NB4 (cell line): ENCODE measurements at regions not wholly inside any gene's neighbourhood (a gene's known extent, or its start where the extent isn't known, plus 50 kb on each side); places are given as distances from the start of the nearest gene placed in this dataset.

Experiments
- DNase-seq: peaks from one replicate; pipeline ENCODE4 v3.0.0; 2010; ENCODE audit warnings: low read depth
- H3K4me3 ChIP-seq: one replicate; pipeline ENCODE4 v1.5.1; 2011; ENCODE audit warnings: mild to moderate bottlenecking, low read depth, low read length, moderate library complexity
- MYC ChIP-seq: IDR thresholded peaks from 2 replicates; pipeline ENCODE4 v1.6.1; 2011; ENCODE audit warnings: low read depth, low read length
- POLR2A ChIP-seq: IDR thresholded peaks from 2 replicates; pipeline ENCODE4 v1.6.1; 2011; ENCODE audit warnings: mild to moderate bottlenecking; ENCODE audit not compliant: insufficient read length; ENCODE audit errors: extremely low read depth
- TF ChIP-seq, protein P1 (sequence below): IDR thresholded peaks from one replicate; pipeline ENCODE4 v1.5.1; 2012; ENCODE audit warnings: low read depth, low read length
- TF ChIP-seq, protein P2 (sequence below): IDR thresholded peaks from 2 replicates; pipeline ENCODE4 v1.6.1; 2011; ENCODE audit warnings: low read depth, low read length

DNA sequence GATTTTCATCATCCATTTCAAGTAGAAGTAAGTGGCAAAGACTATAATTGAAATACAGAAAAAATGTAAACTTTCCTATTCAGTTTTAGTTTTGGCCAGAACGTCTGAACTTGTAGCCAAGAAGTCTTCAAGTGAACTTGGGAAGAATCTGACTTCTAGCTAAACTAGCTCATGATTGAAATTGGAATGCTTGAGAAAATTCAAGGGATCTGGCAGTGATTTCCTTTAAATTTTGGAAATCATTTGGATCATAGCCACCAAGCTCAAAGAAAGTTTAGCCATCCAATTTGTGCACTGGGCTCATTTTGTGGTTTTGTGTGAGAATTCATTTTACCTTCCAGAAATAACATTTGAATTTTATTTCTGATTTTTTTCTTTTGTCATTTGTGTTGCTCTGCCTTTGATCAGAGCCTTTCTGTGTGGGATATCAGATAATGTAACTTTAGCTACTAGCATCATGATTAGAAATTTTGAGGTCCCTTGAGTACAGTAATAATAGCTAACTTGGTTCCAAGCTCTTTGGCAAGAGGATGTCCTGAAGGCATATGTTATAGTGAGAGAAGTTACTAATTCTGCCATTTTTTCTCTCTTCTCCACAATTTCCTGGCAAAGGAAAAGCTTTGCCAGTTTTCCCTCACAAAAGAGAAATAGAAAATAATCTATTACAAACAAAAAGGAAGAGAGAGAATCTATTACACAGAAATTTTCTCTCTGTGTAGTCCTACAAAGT lies 2123.7 kb upstream of the RAG2 start:
- no peak overlapping the region for H3K4me3 ChIP-seq
- TF ChIP-seq, protein P1, sequence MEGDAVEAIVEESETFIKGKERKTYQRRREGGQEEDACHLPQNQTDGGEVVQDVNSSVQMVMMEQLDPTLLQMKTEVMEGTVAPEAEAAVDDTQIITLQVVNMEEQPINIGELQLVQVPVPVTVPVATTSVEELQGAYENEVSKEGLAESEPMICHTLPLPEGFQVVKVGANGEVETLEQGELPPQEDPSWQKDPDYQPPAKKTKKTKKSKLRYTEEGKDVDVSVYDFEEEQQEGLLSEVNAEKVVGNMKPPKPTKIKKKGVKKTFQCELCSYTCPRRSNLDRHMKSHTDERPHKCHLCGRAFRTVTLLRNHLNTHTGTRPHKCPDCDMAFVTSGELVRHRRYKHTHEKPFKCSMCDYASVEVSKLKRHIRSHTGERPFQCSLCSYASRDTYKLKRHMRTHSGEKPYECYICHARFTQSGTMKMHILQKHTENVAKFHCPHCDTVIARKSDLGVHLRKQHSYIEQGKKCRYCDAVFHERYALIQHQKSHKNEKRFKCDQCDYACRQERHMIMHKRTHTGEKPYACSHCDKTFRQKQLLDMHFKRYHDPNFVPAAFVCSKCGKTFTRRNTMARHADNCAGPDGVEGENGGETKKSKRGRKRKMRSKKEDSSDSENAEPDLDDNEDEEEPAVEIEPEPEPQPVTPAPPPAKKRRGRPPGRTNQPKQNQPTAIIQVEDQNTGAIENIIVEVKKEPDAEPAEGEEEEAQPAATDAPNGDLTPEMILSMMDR = no peak
- TF ChIP-seq, protein P2, sequence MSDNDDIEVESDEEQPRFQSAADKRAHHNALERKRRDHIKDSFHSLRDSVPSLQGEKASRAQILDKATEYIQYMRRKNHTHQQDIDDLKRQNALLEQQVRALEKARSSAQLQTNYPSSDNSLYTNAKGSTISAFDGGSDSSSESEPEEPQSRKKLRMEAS = no peak
- no peak for TF ChIP-seq MYC
- no peak for TF ChIP-seq POLR2A

DNA sequence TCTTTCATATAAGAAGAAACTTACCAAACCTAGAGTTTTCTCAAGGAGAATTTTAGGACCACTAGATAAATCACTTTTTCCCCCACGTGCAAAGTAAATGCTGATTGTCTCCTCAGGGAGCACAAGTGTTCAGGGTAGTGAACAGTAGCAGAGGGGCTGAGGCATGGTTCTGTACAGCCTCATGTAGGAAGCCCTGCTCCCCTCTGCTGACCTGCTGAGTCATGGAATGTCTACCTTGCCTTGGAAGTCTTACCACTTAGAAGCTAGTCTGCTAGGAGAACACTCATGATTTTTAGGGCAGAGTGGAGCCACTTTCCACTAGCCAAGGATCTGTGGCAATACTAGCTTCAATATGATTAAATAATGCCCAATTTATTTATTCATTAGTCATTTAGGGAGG lies 2120.6 kb upstream of the RAG2 start:
- no peak for TF ChIP-seq POLR2A
- no peak for TF ChIP-seq MYC
- TF ChIP-seq, protein P1 = no peak
- TF ChIP-seq, protein P2 = no peak
- DNase-seq = no peak

More for the DNA sequence above, 2123.7 kb upstream of the RAG2 start:
- DNase-seq = no peak

DNA sequence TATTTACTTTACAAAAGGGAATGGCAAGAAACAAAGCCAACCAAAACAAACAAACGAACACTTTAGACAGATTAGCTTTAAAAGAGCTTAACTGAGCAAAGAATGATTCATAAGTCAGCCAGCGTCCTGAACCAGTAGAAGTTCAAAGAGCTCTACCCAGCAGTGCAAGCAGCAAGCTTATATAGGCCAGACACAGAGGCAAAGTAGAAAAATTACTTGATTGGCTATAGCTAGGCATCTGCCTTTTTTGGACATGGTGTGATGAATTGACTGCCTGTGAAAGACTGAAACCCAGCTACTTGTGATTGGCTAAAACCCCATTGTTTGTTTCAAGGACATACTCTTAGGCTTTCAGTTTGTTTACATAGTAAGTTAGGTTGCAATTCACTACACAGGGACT lies 2120.0 kb upstream of the RAG2 start:
- H3K4me3 ChIP-seq = no peak overlapping the region
- TF ChIP-seq, protein P1 = no peak
- TF ChIP-seq MYC (no peak), POLR2A (no peak)
- TF ChIP-seq, protein P2 = no peak
- DNase-seq = no peak

More for the DNA sequence above, 2120.6 kb upstream of the RAG2 start:
- no peak overlapping the region for H3K4me3 ChIP-seq

DNA sequence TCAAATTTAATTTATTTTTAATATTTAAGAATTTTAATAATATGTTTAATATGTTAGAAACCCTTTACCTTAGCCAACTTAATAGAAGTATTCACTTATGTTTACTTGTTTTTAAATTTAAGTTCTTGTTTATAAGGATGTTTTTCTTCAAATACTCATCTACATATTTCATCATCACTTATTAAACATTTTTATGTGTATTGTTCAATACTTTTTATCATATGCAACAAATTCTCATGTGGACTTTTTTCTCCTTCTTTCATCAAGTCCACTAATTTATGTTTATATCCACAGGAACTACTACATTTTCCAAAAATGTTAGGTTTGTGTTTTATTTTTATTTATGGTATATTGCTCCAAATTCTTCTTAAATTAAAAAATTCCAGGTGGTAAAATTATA lies 2113.1 kb upstream of the RAG2 start:
- DNase-seq = no peak
- TF ChIP-seq MYC = no peak
- TF ChIP-seq, protein P2 = no peak
- TF ChIP-seq, protein P1 = no peak
- TF ChIP-seq POLR2A = no peak
- no peak overlapping the region for H3K4me3 ChIP-seq

DNA sequence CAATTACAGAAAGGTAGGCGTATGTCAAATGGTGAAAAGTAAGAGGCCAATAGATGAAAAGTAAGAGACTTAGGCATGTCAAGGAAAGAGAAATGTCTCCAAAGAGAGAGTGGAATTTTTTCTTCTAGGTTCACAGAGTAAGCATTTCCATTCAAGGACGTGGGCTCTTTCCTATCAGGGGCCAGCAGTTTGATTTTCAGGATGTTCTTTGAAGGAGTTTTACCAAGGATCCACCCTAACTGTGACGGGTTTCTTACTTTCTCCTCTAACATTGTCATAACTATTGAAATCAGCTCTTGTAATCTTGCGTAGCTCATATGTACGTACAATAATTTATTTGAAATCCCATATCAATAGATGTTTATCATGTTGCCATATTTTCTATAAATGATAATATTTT lies 2112.2 kb upstream of the RAG2 start:
- no peak overlapping the region for H3K4me3 ChIP-seq
- TF ChIP-seq, protein P2 = no peak
- TF ChIP-seq, protein P1 = no peak
- TF ChIP-seq MYC = no peak
- no peak for TF ChIP-seq POLR2A
- no peak for DNase-seq
